ENCODE measurements at regions not wholly inside any gene's neighbourhood (a gene's known extent, or its start where the extent isn't known, plus 50 kb on each side); places are given as distances from the start of the nearest gene placed in this dataset.

- TF ChIP-seq POLR2A (IDR thresholded peaks at IDR 0.05) (no peak), CTCF (IDR thresholded peaks at IDR 0.05) (no peak), POLR2AphosphoS5 (IDR thresholded peaks at IDR 0.05) (no peak)
- Histone ChIP-seq H3K36me3 (no peaks in the 10 kb centered on the region), H3K4me3 (no peak overlapping the region), H3K27ac (no peak overlapping the region), H3K4me1 (replicated peaks) (no peaks in the 10 kb centered on the region), H3K9me3 (no peaks in the 10 kb centered on the region), H3K27me3 (replicated peaks; ENCODE audit: insufficient read depth) (no peaks in the 10 kb centered on the region)
- no peak for DNase-seq (ENCODE audit: low spot score)
- intact Hi-C loops (cut with DNase I), result no loop called here
- WGBS, result 80% methylated on average over 3 of the region's 3 CpGs
Measured at GRCh38 chr4:32206756-32207155, 1486.6 kb downstream of the PCDH7 start.

GRCh38 chr4:32207456-32207855 is 1487.3 kb downstream of the PCDH7 start:
- no peak overlapping the region for H3K27ac ChIP-seq
- TF ChIP-seq CTCF (IDR thresholded peaks at IDR 0.05) (no peak), POLR2A (IDR thresholded peaks at IDR 0.05) (no peak), POLR2AphosphoS5 (IDR thresholded peaks at IDR 0.05) (no peak)
- no peak overlapping the region for H3K4me3 ChIP-seq
- no peaks in the 10 kb centered on the region for H3K4me1 ChIP-seq (replicated peaks)
- no peak for DNase-seq (ENCODE audit: low spot score)
- no peaks in the 10 kb centered on the region for H3K9me3 ChIP-seq
- no peaks in the 10 kb centered on the region for H3K36me3 ChIP-seq
- intact Hi-C loops (cut with DNase I), result no loop called here
- no peaks in the 10 kb centered on the region for H3K27me3 ChIP-seq (replicated peaks; ENCODE audit: insufficient read depth)

DNA sequence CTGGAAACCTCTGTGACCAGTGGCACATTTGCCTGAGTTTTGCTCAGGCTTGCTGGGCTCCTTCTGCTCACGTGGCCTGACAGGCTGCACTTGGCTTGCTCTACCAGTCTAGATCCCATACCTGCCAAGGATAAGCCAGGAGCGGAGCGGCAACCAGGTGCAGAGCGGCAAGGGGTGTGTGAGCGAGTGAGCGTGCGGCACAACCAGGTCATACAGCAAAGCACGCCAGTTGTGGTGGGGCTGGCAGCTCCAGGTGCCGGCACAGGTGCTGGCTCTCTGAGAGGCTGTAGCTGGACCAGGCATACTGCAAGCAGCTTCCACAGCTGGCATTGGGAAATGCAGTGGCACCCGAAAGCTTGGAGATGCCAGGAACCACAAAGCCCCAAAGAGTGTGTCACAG is 1495.1 kb downstream of the PCDH7 start:
- no peaks in the 10 kb centered on the region for H3K36me3 ChIP-seq
- no peaks in the 10 kb centered on the region for H3K9me3 ChIP-seq
- intact Hi-C loops (cut with DNase I), result no loop called here
- no peak overlapping the region for H3K4me3 ChIP-seq
- no peaks in the 10 kb centered on the region for H3K27me3 ChIP-seq (replicated peaks; ENCODE audit: insufficient read depth)
- no peak overlapping the region for H3K27ac ChIP-seq
- WGBS, result 75% methylated on average over 10 of the region's 10 CpGs
- DNase-seq (ENCODE audit: low spot score), result peak; percentile 17
- TF ChIP-seq CTCF (IDR thresholded peaks at IDR 0.05) (no peak), POLR2AphosphoS5 (IDR thresholded peaks at IDR 0.05) (no peak), POLR2A (IDR thresholded peaks at IDR 0.05) (no peak)
- no peaks in the 10 kb centered on the region for H3K4me1 ChIP-seq (replicated peaks)

DNA sequence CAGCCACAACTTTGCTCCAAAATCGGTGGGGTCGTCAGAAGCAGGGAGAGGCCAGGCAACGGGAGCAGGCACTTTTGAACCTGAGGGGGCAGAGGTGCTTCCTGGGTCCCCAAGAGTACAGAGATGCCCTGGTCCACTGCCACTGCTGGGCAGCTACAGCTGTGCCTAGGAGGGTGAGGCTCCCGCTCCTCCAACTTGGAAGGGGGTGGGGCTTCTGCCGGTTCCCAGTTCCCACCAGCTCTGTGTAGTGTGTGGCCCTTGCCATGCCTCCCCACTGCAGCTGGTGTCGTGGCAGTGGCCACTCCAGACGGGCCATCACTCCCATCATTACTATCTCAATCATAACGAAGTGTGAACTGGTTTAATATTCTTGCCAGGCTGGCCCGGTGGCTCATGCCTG is 1496.3 kb downstream of the PCDH7 start:
- Histone ChIP-seq H3K9me3 (no peaks in the 10 kb centered on the region), H3K27ac (no peak overlapping the region), H3K36me3 (no peaks in the 10 kb centered on the region), H3K27me3 (replicated peaks; ENCODE audit: insufficient read depth) (no peaks in the 10 kb centered on the region), H3K4me1 (replicated peaks) (no peaks in the 10 kb centered on the region), H3K4me3 (no peak overlapping the region)
- TF ChIP-seq POLR2AphosphoS5 (IDR thresholded peaks at IDR 0.05), result no peak
- no peak for TF ChIP-seq CTCF (IDR thresholded peaks at IDR 0.05)
- TF ChIP-seq POLR2A (IDR thresholded peaks at IDR 0.05), result no peak
- 95% methylated on average over 9 of the region's 9 CpGs for WGBS
- intact Hi-C loops (cut with DNase I), result no loop called here
- no peak for DNase-seq (ENCODE audit: low spot score)

DNA sequence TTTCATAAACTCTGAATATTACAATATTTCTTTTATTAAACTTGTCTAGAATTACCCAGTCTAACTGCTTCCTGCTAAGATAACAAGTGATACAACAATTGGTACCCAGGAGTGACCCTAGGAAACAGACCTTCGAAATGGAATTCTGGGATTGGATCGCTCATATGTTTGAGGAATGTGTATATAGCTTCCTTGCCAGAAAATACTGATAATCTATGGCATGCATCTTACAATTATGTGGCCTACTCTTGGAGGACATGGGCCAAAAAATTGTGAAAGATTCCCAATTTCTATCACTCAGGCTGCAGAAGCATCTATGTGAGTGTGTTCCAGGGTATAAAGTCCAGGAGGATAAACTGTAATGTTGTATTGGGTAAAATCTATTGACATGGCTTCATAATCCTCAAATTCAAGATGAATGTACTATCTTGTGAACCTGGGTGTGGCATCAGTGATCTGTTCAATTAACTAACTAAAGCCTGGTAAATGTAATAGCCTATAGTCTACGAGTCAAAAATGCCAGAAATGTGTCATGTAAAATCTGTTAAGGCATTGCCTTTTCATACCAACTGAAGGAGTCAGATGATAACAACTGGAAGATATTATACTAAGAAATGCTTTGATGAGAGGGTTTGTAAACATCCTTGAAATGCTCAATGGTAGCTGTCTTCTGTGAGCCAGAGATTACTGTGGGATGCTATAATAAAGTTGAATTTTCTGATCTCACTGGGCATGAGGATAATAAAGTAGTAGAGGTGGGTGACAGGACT is 1499.3 kb downstream of the PCDH7 start:
- H3K27ac ChIP-seq, result no peak overlapping the region
- no peaks in the 10 kb centered on the region for H3K4me1 ChIP-seq (replicated peaks)
- DNase-seq (ENCODE audit: low spot score), result no peak
- H3K9me3 ChIP-seq, result no peaks in the 10 kb centered on the region
- H3K4me3 ChIP-seq, result no peak overlapping the region
- H3K27me3 ChIP-seq (replicated peaks; ENCODE audit: insufficient read depth), result no peaks in the 10 kb centered on the region
- intact Hi-C loops (cut with DNase I), result no loop called here
- 85% methylated on average over 3 of the region's 3 CpGs for WGBS
- H3K36me3 ChIP-seq, result no peaks in the 10 kb centered on the region
- TF ChIP-seq POLR2AphosphoS5 (IDR thresholded peaks at IDR 0.05), result no peak
- no peak for TF ChIP-seq CTCF (IDR thresholded peaks at IDR 0.05)
- TF ChIP-seq POLR2A (IDR thresholded peaks at IDR 0.05), result no peak
